ENCODE measurements at regions not wholly inside any gene's neighbourhood (a gene's known extent, or its start where the extent isn't known, plus 50 kb on each side); places are given as distances from the start of the nearest gene placed in this dataset.

GRCh38 chr3:168968609-168969008, 694.9 kb downstream of the MECOM start:
- Histone ChIP-seq H3K4me3 (replicated peaks in 1 of 2; ENCODE audit: low read depth in 1 of 2, low read length in 2 of 2) (no peak overlapping the region), H2AFZ (ENCODE audit: low read depth, low read length, poor library complexity, severe bottlenecking) (no peak overlapping the region), H3K9ac (ENCODE audit: low read length) (no peak overlapping the region), H3K4me2 (ENCODE audit: low read length) (no peak overlapping the region), H3K4me1 (ENCODE audit: control insufficient read depth in 1 of 2, insufficient read depth in 2 of 2, low read length in 2 of 2) (no peaks in the 10 kb centered on the region), H3K27me3 (ENCODE audit: insufficient read depth, low read length) (no peaks in the 10 kb centered on the region), H3K36me3 (ENCODE audit: control insufficient read depth in 1 of 2, insufficient read depth in 2 of 2, low read length in 2 of 2) (no peaks in the 10 kb centered on the region), H4K20me1 (ENCODE audit: insufficient read depth) (no peaks in the 10 kb centered on the region), H3K9me2 (ENCODE audit: insufficient read depth) (no peaks in the 10 kb centered on the region), H3K27ac (ENCODE audit: low read depth, low read length) (no peak overlapping the region), H3K9me3 (ENCODE audit: control insufficient read depth in 1 of 2, insufficient read depth in 1 of 2, low read depth in 1 of 2, low read length in 2 of 2) (no peaks in the 10 kb centered on the region), H3K79me2 (ENCODE audit: insufficient read depth, low read length) (no peaks in the 10 kb centered on the region)
- no TSS peak for BruUV-seq (replicated peaks)
- TF ChIP-seq JUND (IDR thresholded peaks at IDR 0.05) (no peak), CTCF (IDR thresholded peaks at IDR 0.05 in 2 of 3, conservative IDR thresholded peaks at IDR 0.05 in 1 of 3; ENCODE audit: borderline replicate concordance in 1 of 3, insufficient read depth in 1 of 3, low read depth in 2 of 3, low read length in 2 of 3) (no peak), CEBPB (IDR thresholded peaks at IDR 0.05; ENCODE audit: low read depth) (no peak), SRF (IDR thresholded peaks at IDR 0.05; ENCODE audit: low read depth) (no peak), EZH2 (IDR thresholded peaks at IDR 0.05) (no peak), ZNF274 (IDR thresholded peaks at IDR 0.05; ENCODE audit: low read depth, low read length) (no peak), ATF3 (IDR thresholded peaks at IDR 0.05) (no peak), POLR2A (IDR thresholded peaks at IDR 0.05; ENCODE audit: borderline replicate concordance, extremely low read depth, insufficient read depth, insufficient read length) (no peak), ELF1 (IDR thresholded peaks at IDR 0.05; ENCODE audit: borderline replicate concordance, low read depth) (no peak), REST (IDR thresholded peaks at IDR 0.05; ENCODE audit: low read depth) (no peak), RAD21 (IDR thresholded peaks at IDR 0.05; ENCODE audit: low read depth) (no peak), ZFX (IDR thresholded peaks at IDR 0.05) (no peak), MAX (IDR thresholded peaks at IDR 0.05) (no peak), YY1 (IDR thresholded peaks at IDR 0.05; ENCODE audit: extremely low read depth, insufficient replicate concordance, low read depth, low read length) (no peak), TCF7L2 (IDR thresholded peaks at IDR 0.05; ENCODE audit: borderline replicate concordance, extremely low read depth, insufficient read depth, insufficient read length) (no peak), ZBTB33 (IDR thresholded peaks at IDR 0.05; ENCODE audit: extremely low read depth, insufficient replicate concordance, low read length) (no peak), EGR1 (IDR thresholded peaks at IDR 0.05; ENCODE audit: low read depth) (no peak), EZH2phosphoT487 (IDR thresholded peaks at IDR 0.05; ENCODE audit: borderline replicate concordance) (no peak), SP1 (IDR thresholded peaks at IDR 0.05; ENCODE audit: low read depth) (no peak), SIN3A (IDR thresholded peaks at IDR 0.05; ENCODE audit: low read depth) (no peak)
- RAD21 ChIA-PET (ENCODE audit: low non-redundant PET in 1 of 2, low total read pairs in 2 of 2, uncharacterized antibody in 2 of 2, unreplicated experiment in 2 of 2): no interaction called here
- CTCF ChIA-PET: no interaction called here
- POLR2A ChIA-PET: no interaction called here
- no peak for ATAC-seq
- DNase-seq (ENCODE audit: low read depth, low spot score): no peak
- intact Hi-C loops (cut with micrococcal nuclease): no loop called here
